HG03159 (cell line): ENCODE measurements at regions not wholly inside any gene's neighbourhood (a gene's known extent, or its start where the extent isn't known, plus 50 kb on each side); places are given as distances from the start of the nearest gene placed in this dataset.
"Not testable (repeated sequence)": the region's sequence is repeated elsewhere in the genome, so short reads cannot be mapped to it uniquely, and the experiment has no call there.

Experiments used
- ATAC-seq: cut with Tn5 transposase; IDR thresholded peaks from one replicate; pipeline ENCODE4 v1.9.1; 2021; ENCODE audit warnings: mild to moderate bottlenecking, moderate library complexity; ENCODE audit not compliant: unreplicated experiment

- no peak for ATAC-seq
Observed at GRCh38 chr13:65454403-65454802, 1775.7 kb downstream of the PCDH9 start.

GRCh38 chr13:65453982-65454381 is 1776.2 kb downstream of the PCDH9 start:
- no peak for ATAC-seq

GRCh38 chr13:65445340-65445739 is 1784.8 kb downstream of the PCDH9 start:
- ATAC-seq, result no peak

GRCh38 chr13:65435590-65435989 is 1794.5 kb downstream of the PCDH9 start:
- no peak for ATAC-seq

GRCh38 chr13:65417953-65418352 is 1812.2 kb downstream of the PCDH9 start:
- no peak for ATAC-seq

GRCh38 chr13:65416784-65417183 is 1813.4 kb downstream of the PCDH9 start:
- ATAC-seq, result no peak

GRCh38 chr13:65414187-65414586 is 1815.9 kb downstream of the PCDH9 start:
- no peak for ATAC-seq

- ATAC-seq, result no peak
Observed at GRCh38 chr13:65411521-65411920, 1818.6 kb downstream of the PCDH9 start.

GRCh38 chr13:65410791-65411190 is 1819.3 kb downstream of the PCDH9 start:
- ATAC-seq, result no peak

- no peak for ATAC-seq
Observed at GRCh38 chr13:65401315-65401714, 1828.8 kb downstream of the PCDH9 start.

GRCh38 chr13:65400702-65401101 is 1829.4 kb downstream of the PCDH9 start:
- no peak for ATAC-seq

GRCh38 chr13:65387743-65388347 is 1842.3 kb downstream of the PCDH9 start:
- ATAC-seq, result no peak

GRCh38 chr13:65378943-65379519 is 1851.1 kb downstream of the PCDH9 start:
- ATAC-seq, result no peak

- ATAC-seq, result no peak
Observed at GRCh38 chr13:65378484-65378883, 1851.7 kb downstream of the PCDH9 start.

- no peak for ATAC-seq
Observed at GRCh38 chr13:65368832-65369231, 1861.3 kb downstream of the PCDH9 start.

- no peak for ATAC-seq
Observed at GRCh38 chr13:65353951-65354350, 1876.2 kb downstream of the PCDH9 start.

- ATAC-seq, result not testable (repeated sequence)
Observed at GRCh38 chr13:65353150-65353549, 1877.0 kb downstream of the PCDH9 start.

GRCh38 chr13:65347420-65348030 is 1882.6 kb downstream of the PCDH9 start:
- no peak for ATAC-seq

- ATAC-seq, result no peak
Observed at GRCh38 chr13:65343898-65344663, 1886.1 kb downstream of the PCDH9 start.

- ATAC-seq, result no peak
Observed at GRCh38 chr13:65342541-65343337, 1887.4 kb downstream of the PCDH9 start.

GRCh38 chr13:65339241-65339640 is 1890.9 kb downstream of the PCDH9 start:
- no peak for ATAC-seq
